Activated CD4-positive, alpha-beta memory T cell treated with anti-CD3 and anti-CD28 coated beads, Interleukin-2, amount 10 ng/mL, durations not matched to agents 7 days and 5 days (primary cell): ENCODE measurements at regions not wholly inside any gene's neighbourhood (a gene's known extent, or its start where the extent isn't known, plus 50 kb on each side); places are given as distances from the start of the nearest gene placed in this dataset.
"Not testable (repeated sequence)": the region's sequence is repeated elsewhere in the genome, so short reads cannot be mapped to it uniquely, and the experiment has no call there.

Source experiments
- CTCF ChIA-PET: fragments of 350-600 bp; sonication (Branson Sonifier 250); formaldehyde crosslinking; loops from one replicate; lab custom pipeline; 2021; ENCODE audit warnings: antibody characterized with exemption, inconsistent platforms; lab: Charles Lee
- POLR2A ChIA-PET: fragments of 350-600 bp; sonication (Branson Sonifier 250); formaldehyde crosslinking; loops from one replicate; lab custom pipeline; 2021; ENCODE audit warnings: antibody characterized with exemption; lab: Charles Lee
- DNase-seq: peaks from one replicate; pipeline ENCODE4 v3.0.0-alpha.2; 2020
- H3K27ac Mint-ChIP-seq: one replicate; pipeline ENCODE4 v1.8.0; 2021; ENCODE audit warnings: mild to moderate bottlenecking, mixed read lengths
- H3K27me3 Mint-ChIP-seq: one replicate; pipeline ENCODE4 v1.8.0; 2021; ENCODE audit warnings: mixed read lengths
- H3K36me3 Mint-ChIP-seq: one replicate; pipeline ENCODE4 v1.8.0; 2021; ENCODE audit warnings: low read depth, mixed read lengths
- H3K4me1 Mint-ChIP-seq: one replicate; pipeline ENCODE4 v1.8.0; 2021; ENCODE audit warnings: mixed read lengths
- H3K4me3 Mint-ChIP-seq: one replicate; pipeline ENCODE4 v1.8.0; 2021; ENCODE audit warnings: mild to moderate bottlenecking, mixed read lengths
- H3K9me3 Mint-ChIP-seq: one replicate; pipeline ENCODE4 v1.8.0; 2021; ENCODE audit warnings: mixed read lengths

GRCh38 chr6:160871320-160871719 lies 120.2 kb upstream of the MAP3K4 start:
- ChIA-PET CTCF (no interaction called here), POLR2A (no interaction called here)
- Mint-ChIP-seq H3K36me3 (no peaks in the 10 kb centered on the region), H3K4me3 (no peak overlapping the region), H3K27ac (no peak overlapping the region), H3K9me3 (no peaks in the 10 kb centered on the region), H3K27me3 (peaks cover 6% of the 10 kb centered on the region), H3K4me1 (no peaks in the 10 kb centered on the region)
- no peak for DNase-seq

GRCh38 chr6:160881148-160881808 lies 110.3 kb upstream of the MAP3K4 start:
- ChIA-PET POLR2A (no interaction called here), CTCF (no interaction called here)
- Mint-ChIP-seq H3K27ac (no peak overlapping the region), H3K4me1 (no peaks in the 10 kb centered on the region), H3K4me3 (no peak overlapping the region), H3K27me3 (no peaks in the 10 kb centered on the region), H3K36me3 (no peaks in the 10 kb centered on the region), H3K9me3 (no peaks in the 10 kb centered on the region)
- no peak for DNase-seq

- ChIA-PET POLR2A (no interaction called here), CTCF (no interaction called here)
- Mint-ChIP-seq H3K9me3 (no peaks in the 10 kb centered on the region), H3K36me3 (no peaks in the 10 kb centered on the region), H3K27ac (no peak overlapping the region), H3K27me3 (no peaks in the 10 kb centered on the region), H3K4me1 (no peaks in the 10 kb centered on the region), H3K4me3 (no peak overlapping the region)
- DNase-seq, result no peak
Measured at GRCh38 chr6:160882006-160882405, 109.6 kb upstream of the MAP3K4 start.

GRCh38 chr6:160882791-160883279 lies 108.7 kb upstream of the MAP3K4 start:
- ChIA-PET CTCF (no interaction called here), POLR2A (no interaction called here)
- Mint-ChIP-seq H3K9me3 (no peaks in the 10 kb centered on the region), H3K27ac (no peak overlapping the region), H3K36me3 (no peaks in the 10 kb centered on the region), H3K4me3 (no peak overlapping the region), H3K4me1 (no peaks in the 10 kb centered on the region), H3K27me3 (no peaks in the 10 kb centered on the region)
- DNase-seq, result no peak

GRCh38 chr6:160883560-160883959 lies 108.0 kb upstream of the MAP3K4 start:
- Mint-ChIP-seq H3K9me3 (no peaks in the 10 kb centered on the region), H3K4me3 (no peak overlapping the region), H3K36me3 (no peaks in the 10 kb centered on the region), H3K27me3 (no peaks in the 10 kb centered on the region), H3K4me1 (no peaks in the 10 kb centered on the region), H3K27ac (no peak overlapping the region)
- POLR2A ChIA-PET, result no interaction called here
- CTCF ChIA-PET, result interaction anchor here (0.6 kb wide), 1 partner anchor 497 kb away, joined by 3 read pairs; no protein-coding TSS in a partner anchor
- no peak for DNase-seq

- DNase-seq, result no peak
- Mint-ChIP-seq H3K27me3 (no peaks in the 10 kb centered on the region), H3K27ac (no peak overlapping the region), H3K9me3 (no peaks in the 10 kb centered on the region), H3K36me3 (no peaks in the 10 kb centered on the region), H3K4me3 (no peak overlapping the region), H3K4me1 (no peaks in the 10 kb centered on the region)
- ChIA-PET POLR2A (no interaction called here), CTCF (interaction anchor here (0.6 kb wide), 1 partner anchor 497 kb away, joined by 3 read pairs; no protein-coding TSS in a partner anchor)
Measured at GRCh38 chr6:160883999-160884398, 107.6 kb upstream of the MAP3K4 start.

- H3K27ac Mint-ChIP-seq, H3K36me3 Mint-ChIP-seq, H3K4me3 Mint-ChIP-seq, POLR2A ChIA-PET, H3K9me3 Mint-ChIP-seq, H3K27me3 Mint-ChIP-seq, CTCF ChIA-PET, H3K4me1 Mint-ChIP-seq, DNase-seq: not testable (repeated sequence)
Measured at GRCh38 chr6:160889148-160889547, 102.4 kb upstream of the MAP3K4 start.

- ChIA-PET POLR2A (no interaction called here), CTCF (no interaction called here)
- H3K27ac Mint-ChIP-seq, result no peak overlapping the region
- H3K4me3 Mint-ChIP-seq, result no peak overlapping the region
- no peaks in the 10 kb centered on the region for H3K36me3 Mint-ChIP-seq
- DNase-seq, result no peak
- H3K4me1 Mint-ChIP-seq, result no peaks in the 10 kb centered on the region
- H3K9me3 Mint-ChIP-seq, result no peaks in the 10 kb centered on the region
- H3K27me3 Mint-ChIP-seq, result peaks cover 8% of the 10 kb centered on the region
Measured at GRCh38 chr6:160891690-160892089, 99.9 kb upstream of the MAP3K4 start.

GRCh38 chr6:160895562-160895961 lies 96.0 kb upstream of the MAP3K4 start:
- POLR2A ChIA-PET, result no interaction called here
- Mint-ChIP-seq H3K36me3 (no peaks in the 10 kb centered on the region), H3K27me3 (peaks cover 8% of the 10 kb centered on the region), H3K27ac (no peak overlapping the region), H3K4me3 (no peak overlapping the region), H3K4me1 (no peaks in the 10 kb centered on the region), H3K9me3 (no peaks in the 10 kb centered on the region)
- CTCF ChIA-PET, result no interaction called here
- DNase-seq, result no peak

- ChIA-PET POLR2A (no interaction called here), CTCF (no interaction called here)
Measured at GRCh38 chr6:160899671-160900430, 91.7 kb upstream of the MAP3K4 start.

GRCh38 chr6:160911949-160912348 lies 79.6 kb upstream of the MAP3K4 start:
- Mint-ChIP-seq H3K36me3 (no peaks in the 10 kb centered on the region), H3K27ac (no peak overlapping the region), H3K27me3 (peaks cover 3% of the 10 kb centered on the region), H3K4me1 (no peaks in the 10 kb centered on the region), H3K9me3 (no peaks in the 10 kb centered on the region), H3K4me3 (no peak overlapping the region)
- ChIA-PET POLR2A (no interaction called here), CTCF (no interaction called here)
- DNase-seq, result no peak

More at GRCh38 chr6:160899671-160900430, 91.7 kb upstream of the MAP3K4 start:
- H3K9me3 Mint-ChIP-seq, result no peaks in the 10 kb centered on the region
- H3K4me3 Mint-ChIP-seq, result no peak overlapping the region
- no peak for DNase-seq
- H3K27ac Mint-ChIP-seq, result no peak overlapping the region
- no peaks in the 10 kb centered on the region for H3K4me1 Mint-ChIP-seq
- peaks cover 8% of the 10 kb centered on the region for H3K27me3 Mint-ChIP-seq
- H3K36me3 Mint-ChIP-seq, result no peaks in the 10 kb centered on the region

GRCh38 chr6:160912411-160912810 lies 79.2 kb upstream of the MAP3K4 start:
- Mint-ChIP-seq H3K36me3 (no peaks in the 10 kb centered on the region), H3K27me3 (peaks cover 3% of the 10 kb centered on the region), H3K4me3 (no peak overlapping the region), H3K4me1 (no peaks in the 10 kb centered on the region), H3K27ac (no peak overlapping the region), H3K9me3 (no peaks in the 10 kb centered on the region)
- ChIA-PET CTCF (no interaction called here), POLR2A (no interaction called here)
- no peak for DNase-seq

- no peak overlapping the region for H3K27ac Mint-ChIP-seq
- no peaks in the 10 kb centered on the region for H3K36me3 Mint-ChIP-seq
Measured at GRCh38 chr6:160917572-160917971, 74.0 kb upstream of the MAP3K4 start.

More at GRCh38 chr6:160917572-160917971, 74.0 kb upstream of the MAP3K4 start:
- CTCF ChIA-PET, result no interaction called here
- POLR2A ChIA-PET, result no interaction called here
- peaks cover 11% of the 10 kb centered on the region for H3K27me3 Mint-ChIP-seq
- no peaks in the 10 kb centered on the region for H3K4me1 Mint-ChIP-seq
- no peak for DNase-seq
- no peak overlapping the region for H3K4me3 Mint-ChIP-seq
- H3K9me3 Mint-ChIP-seq, result no peaks in the 10 kb centered on the region
